ENCODE measurements at regions not wholly inside any gene's neighbourhood (a gene's known extent, or its start where the extent isn't known, plus 50 kb on each side); places are given as distances from the start of the nearest gene placed in this dataset.

DNA sequence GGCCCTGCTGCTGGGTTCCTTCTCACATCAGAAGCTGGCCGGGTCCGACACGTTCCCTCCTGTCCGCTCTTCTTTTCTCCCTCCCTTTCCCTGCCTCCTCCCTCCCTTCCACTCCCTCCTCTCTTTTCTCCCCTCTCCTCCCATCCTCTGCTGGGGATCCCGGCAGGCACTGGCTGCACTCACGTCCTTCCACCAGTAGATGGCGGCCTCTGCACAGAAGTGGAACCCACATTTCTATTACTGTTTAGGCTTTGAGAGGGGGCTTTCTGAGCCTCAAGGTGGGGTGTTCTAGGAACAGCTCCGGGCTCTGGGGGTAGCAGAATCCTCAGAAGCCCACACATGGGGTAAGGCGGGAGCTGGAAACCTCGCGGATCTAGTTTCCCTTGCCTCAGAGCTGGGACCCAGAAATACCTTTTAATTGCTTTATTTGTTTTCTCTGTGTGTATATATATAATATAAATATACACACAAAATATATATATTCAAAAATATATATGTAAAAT lies 294.2 kb downstream of the ZNF536 start:
- Histone ChIP-seq H3K4me3 (no peak overlapping the region), H3K27me3 (no peaks in the 10 kb centered on the region), H3K36me3 (no peaks in the 10 kb centered on the region), H3K4me1 (peaks cover 0 to 36% of the 10 kb centered on the region in 2 donors), H3K9me3 (no peaks in the 10 kb centered on the region), H3K27ac (no peak overlapping the region)
- no peak for DNase-seq (ENCODE audit: low spot score)
- TF ChIP-seq, protein P1, sequence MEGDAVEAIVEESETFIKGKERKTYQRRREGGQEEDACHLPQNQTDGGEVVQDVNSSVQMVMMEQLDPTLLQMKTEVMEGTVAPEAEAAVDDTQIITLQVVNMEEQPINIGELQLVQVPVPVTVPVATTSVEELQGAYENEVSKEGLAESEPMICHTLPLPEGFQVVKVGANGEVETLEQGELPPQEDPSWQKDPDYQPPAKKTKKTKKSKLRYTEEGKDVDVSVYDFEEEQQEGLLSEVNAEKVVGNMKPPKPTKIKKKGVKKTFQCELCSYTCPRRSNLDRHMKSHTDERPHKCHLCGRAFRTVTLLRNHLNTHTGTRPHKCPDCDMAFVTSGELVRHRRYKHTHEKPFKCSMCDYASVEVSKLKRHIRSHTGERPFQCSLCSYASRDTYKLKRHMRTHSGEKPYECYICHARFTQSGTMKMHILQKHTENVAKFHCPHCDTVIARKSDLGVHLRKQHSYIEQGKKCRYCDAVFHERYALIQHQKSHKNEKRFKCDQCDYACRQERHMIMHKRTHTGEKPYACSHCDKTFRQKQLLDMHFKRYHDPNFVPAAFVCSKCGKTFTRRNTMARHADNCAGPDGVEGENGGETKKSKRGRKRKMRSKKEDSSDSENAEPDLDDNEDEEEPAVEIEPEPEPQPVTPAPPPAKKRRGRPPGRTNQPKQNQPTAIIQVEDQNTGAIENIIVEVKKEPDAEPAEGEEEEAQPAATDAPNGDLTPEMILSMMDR (IDR thresholded peaks at IDR 0.05) = peak; percentile 83 to 92

GRCh38 chr19:30665449-30665848 lies 293.3 kb downstream of the ZNF536 start:
- TF ChIP-seq, protein P1 (IDR thresholded peaks at IDR 0.05) = no peak
- Histone ChIP-seq H3K27ac (no peak overlapping the region), H3K36me3 (no peaks in the 10 kb centered on the region), H3K27me3 (no peaks in the 10 kb centered on the region), H3K4me3 (no peak overlapping the region), H3K9me3 (no peaks in the 10 kb centered on the region), H3K4me1 (peaks cover 0 to 36% of the 10 kb centered on the region in 2 donors)
- no peak for DNase-seq (ENCODE audit: low spot score)

- DNase-seq (ENCODE audit: low spot score) = no peak
- Histone ChIP-seq H3K9me3 (no peaks in the 10 kb centered on the region), H3K4me3 (no peak overlapping the region), H3K27ac (no peak overlapping the region), H3K27me3 (no peaks in the 10 kb centered on the region), H3K4me1 (peaks cover 0 to 25% of the 10 kb centered on the region in 2 donors), H3K36me3 (no peaks in the 10 kb centered on the region)
- TF ChIP-seq, protein P1 (IDR thresholded peaks at IDR 0.05) = no peak
Measured at GRCh38 chr19:30663611-30664174, 291.5 kb downstream of the ZNF536 start.

GRCh38 chr19:30662211-30662861 lies 290.2 kb downstream of the ZNF536 start:
- Histone ChIP-seq H3K36me3 (no peaks in the 10 kb centered on the region), H3K27ac (peak overlapping the region in 1 of 2 donors; percentile 1), H3K4me3 (no peak overlapping the region), H3K9me3 (no peaks in the 10 kb centered on the region), H3K4me1 (peaks cover 0 to 25% of the 10 kb centered on the region in 2 donors), H3K27me3 (no peaks in the 10 kb centered on the region)
- TF ChIP-seq, protein P1 (IDR thresholded peaks at IDR 0.05) = no peak
- DNase-seq (ENCODE audit: low spot score) = no peak

DNA sequence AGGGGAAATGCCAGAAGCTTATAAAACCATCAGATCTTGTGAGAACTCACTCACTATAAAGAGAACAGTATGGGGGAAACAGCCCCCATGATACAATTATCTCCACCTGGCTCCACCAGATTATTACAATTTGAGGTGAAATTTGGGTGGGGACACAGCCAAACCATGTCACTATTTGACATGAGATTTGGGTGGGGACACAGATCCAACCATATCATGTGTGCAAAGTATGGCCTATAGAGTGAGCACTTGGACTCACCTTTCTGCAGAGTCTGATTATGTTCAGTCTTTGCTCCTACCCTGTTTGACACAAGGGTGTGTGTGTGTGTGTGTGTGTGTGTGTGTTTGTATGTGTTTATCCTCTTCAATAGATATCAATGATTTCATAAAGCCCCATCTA lies 287.5 kb downstream of the ZNF536 start:
- no peak overlapping the region for H3K4me3 ChIP-seq
- TF ChIP-seq, protein P1 (IDR thresholded peaks at IDR 0.05) = no peak

More for the DNA sequence above, 287.5 kb downstream of the ZNF536 start:
- DNase-seq (ENCODE audit: low spot score) = no peak
- Histone ChIP-seq H3K36me3 (no peaks in the 10 kb centered on the region), H3K27me3 (no peaks in the 10 kb centered on the region), H3K27ac (no peak overlapping the region), H3K4me1 (peaks cover 0 to 18% of the 10 kb centered on the region in 2 donors), H3K9me3 (no peaks in the 10 kb centered on the region)

All from right atrium auricular region (tissue), 2 donors.